ENCODE measurements at regions not wholly inside any gene's neighbourhood (a gene's known extent, or its start where the extent isn't known, plus 50 kb on each side); places are given as distances from the start of the nearest gene placed in this dataset.

- peak in 1 of 2 experiments; percentile 20 for DNase-seq
These were observed 72.8 kb upstream of the NR5A2 start for GRCh38 chr1:199954699-199955098.

GRCh38 chr1:199955235-199955634 is 72.3 kb upstream of the NR5A2 start:
- DNase-seq, result no peak

GRCh38 chr1:199956005-199956404 is 71.5 kb upstream of the NR5A2 start:
- DNase-seq, result no peak

GRCh38 chr1:199959033-199959774 is 68.3 kb upstream of the NR5A2 start:
- DNase-seq, result no peak

- no peak for DNase-seq
These were observed 67.8 kb upstream of the NR5A2 start for GRCh38 chr1:199959775-199960110.

- no peak for DNase-seq
These were observed 57.4 kb upstream of the NR5A2 start for GRCh38 chr1:199970125-199970524.

- DNase-seq, result no peak
These were observed 50.9 kb upstream of the NR5A2 start for GRCh38 chr1:199976496-199977144.
